PFSK-1 (cell line): ENCODE measurements at regions not wholly inside any gene's neighbourhood (a gene's known extent, or its start where the extent isn't known, plus 50 kb on each side); places are given as distances from the start of the nearest gene placed in this dataset.

Experiments used
- SIN3A ChIP-seq: IDR thresholded peaks from 2 replicates; pipeline ENCODE4 v1.6.1; 2012; ENCODE audit warnings: mild to moderate bottlenecking, low read length, moderate library complexity, borderline replicate concordance; ENCODE audit not compliant: insufficient read depth
- TAF1 ChIP-seq: IDR thresholded peaks from 2 replicates; pipeline ENCODE4 v1.6.1; 2012; ENCODE audit warnings: low read length, control low read depth, borderline replicate concordance; ENCODE audit not compliant: insufficient read depth
- TF ChIP-seq, protein P1 (sequence below), 2 experiments: IDR thresholded peaks; 2 replicates each; pipeline versions ENCODE4 v1.6.1 to v1.8.0; 2011 to 2012; ENCODE audit warnings: low read depth in 2 of 2, low read length in 2 of 2, control low read depth in 1 of 2, inconsistent platforms in 1 of 2, mild to moderate bottlenecking in 1 of 2, moderate library complexity in 1 of 2; ENCODE audit not compliant: insufficient read depth in 1 of 2

DNA sequence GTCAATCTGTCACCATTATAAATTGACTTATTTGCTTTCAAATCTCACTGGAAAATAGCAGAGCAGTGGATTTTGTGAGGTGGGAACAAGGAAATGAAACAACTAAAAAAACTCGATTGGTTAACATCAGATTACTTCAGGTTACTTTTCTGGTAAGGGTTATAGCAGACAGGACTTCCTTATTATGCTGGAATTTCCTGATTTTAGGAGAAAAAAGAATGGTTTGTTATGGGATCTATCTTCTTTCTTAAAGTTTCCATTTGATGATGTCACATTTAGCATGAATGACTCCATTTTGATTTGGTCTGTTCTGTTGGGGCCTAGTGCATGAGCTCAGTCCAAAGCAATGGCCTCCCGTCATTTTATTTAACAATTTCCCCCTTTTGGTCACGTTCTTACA lies 210.6 kb downstream of the KCNJ2 start:
- no peak for TF ChIP-seq SIN3A
- TF ChIP-seq TAF1, result no peak
- TF ChIP-seq, protein P1, sequence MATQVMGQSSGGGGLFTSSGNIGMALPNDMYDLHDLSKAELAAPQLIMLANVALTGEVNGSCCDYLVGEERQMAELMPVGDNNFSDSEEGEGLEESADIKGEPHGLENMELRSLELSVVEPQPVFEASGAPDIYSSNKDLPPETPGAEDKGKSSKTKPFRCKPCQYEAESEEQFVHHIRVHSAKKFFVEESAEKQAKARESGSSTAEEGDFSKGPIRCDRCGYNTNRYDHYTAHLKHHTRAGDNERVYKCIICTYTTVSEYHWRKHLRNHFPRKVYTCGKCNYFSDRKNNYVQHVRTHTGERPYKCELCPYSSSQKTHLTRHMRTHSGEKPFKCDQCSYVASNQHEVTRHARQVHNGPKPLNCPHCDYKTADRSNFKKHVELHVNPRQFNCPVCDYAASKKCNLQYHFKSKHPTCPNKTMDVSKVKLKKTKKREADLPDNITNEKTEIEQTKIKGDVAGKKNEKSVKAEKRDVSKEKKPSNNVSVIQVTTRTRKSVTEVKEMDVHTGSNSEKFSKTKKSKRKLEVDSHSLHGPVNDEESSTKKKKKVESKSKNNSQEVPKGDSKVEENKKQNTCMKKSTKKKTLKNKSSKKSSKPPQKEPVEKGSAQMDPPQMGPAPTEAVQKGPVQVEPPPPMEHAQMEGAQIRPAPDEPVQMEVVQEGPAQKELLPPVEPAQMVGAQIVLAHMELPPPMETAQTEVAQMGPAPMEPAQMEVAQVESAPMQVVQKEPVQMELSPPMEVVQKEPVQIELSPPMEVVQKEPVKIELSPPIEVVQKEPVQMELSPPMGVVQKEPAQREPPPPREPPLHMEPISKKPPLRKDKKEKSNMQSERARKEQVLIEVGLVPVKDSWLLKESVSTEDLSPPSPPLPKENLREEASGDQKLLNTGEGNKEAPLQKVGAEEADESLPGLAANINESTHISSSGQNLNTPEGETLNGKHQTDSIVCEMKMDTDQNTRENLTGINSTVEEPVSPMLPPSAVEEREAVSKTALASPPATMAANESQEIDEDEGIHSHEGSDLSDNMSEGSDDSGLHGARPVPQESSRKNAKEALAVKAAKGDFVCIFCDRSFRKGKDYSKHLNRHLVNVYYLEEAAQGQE (IDR thresholded peaks at IDR 0.05; ENCODE audit: insufficient read depth in 1 of 2, low read depth in 2 of 2, low read length in 2 of 2), result no peak
